Occipital lobe (tissue), 1 donor: ENCODE measurements at regions not wholly inside any gene's neighbourhood (a gene's known extent, or its start where the extent isn't known, plus 50 kb on each side); places are given as distances from the start of the nearest gene placed in this dataset.

Source experiments
- DNase-seq: peaks from one replicate; lab custom pipeline; 2025; lab: John Stamatoyannopoulos, UW

GRCh38 chr14:86027144-86027543 is 497.2 kb downstream of the FLRT2 start:
- no peak for DNase-seq

- DNase-seq, result no peak
Measured at GRCh38 chr14:86022031-86022629, 492.2 kb downstream of the FLRT2 start.

- DNase-seq, result no peak
Measured at GRCh38 chr14:86020841-86021240, 490.9 kb downstream of the FLRT2 start.

GRCh38 chr14:86015941-86016340 is 486.0 kb downstream of the FLRT2 start:
- DNase-seq, result no peak

- DNase-seq, result no peak
Measured at GRCh38 chr14:86015511-86015910, 485.6 kb downstream of the FLRT2 start.

- no peak for DNase-seq
Measured at GRCh38 chr14:86013641-86014040, 483.7 kb downstream of the FLRT2 start.

- no peak for DNase-seq
Measured at GRCh38 chr14:86012461-86012860, 482.5 kb downstream of the FLRT2 start.

GRCh38 chr14:86003998-86004397 is 474.1 kb downstream of the FLRT2 start:
- no peak for DNase-seq

GRCh38 chr14:85996551-85996950 is 466.6 kb downstream of the FLRT2 start:
- no peak for DNase-seq

- no peak for DNase-seq
Measured at GRCh38 chr14:85991156-85991555, 461.2 kb downstream of the FLRT2 start.

GRCh38 chr14:85987907-85988306 is 458.0 kb downstream of the FLRT2 start:
- no peak for DNase-seq

GRCh38 chr14:85987292-85987691 is 457.3 kb downstream of the FLRT2 start:
- DNase-seq, result no peak

GRCh38 chr14:85978582-85979250 is 448.8 kb downstream of the FLRT2 start:
- DNase-seq, result no peak

- no peak for DNase-seq
Measured at GRCh38 chr14:85974602-85975001, 444.7 kb downstream of the FLRT2 start.

GRCh38 chr14:85963486-85963885 is 433.5 kb downstream of the FLRT2 start:
- no peak for DNase-seq

GRCh38 chr14:85960756-85961155 is 430.8 kb downstream of the FLRT2 start:
- DNase-seq, result no peak

GRCh38 chr14:85959063-85959462 is 429.1 kb downstream of the FLRT2 start:
- no peak for DNase-seq

GRCh38 chr14:85958069-85958468 is 428.1 kb downstream of the FLRT2 start:
- DNase-seq, result no peak

- no peak for DNase-seq
Measured at GRCh38 chr14:85953265-85953664, 423.3 kb downstream of the FLRT2 start.

- DNase-seq, result no peak
Measured at GRCh38 chr14:85948153-85948552, 418.2 kb downstream of the FLRT2 start.

- DNase-seq, result no peak
Measured at GRCh38 chr14:85947461-85948139, 417.7 kb downstream of the FLRT2 start.

GRCh38 chr14:85943192-85943591 is 413.2 kb downstream of the FLRT2 start:
- DNase-seq, result no peak

GRCh38 chr14:85934886-85935254 is 404.9 kb downstream of the FLRT2 start:
- no peak for DNase-seq
